ENCODE measurements at regions not wholly inside any gene's neighbourhood (a gene's known extent, or its start where the extent isn't known, plus 50 kb on each side); places are given as distances from the start of the nearest gene placed in this dataset.
A peak's percentile ranks its signal among the peaks of the same experiment; 100 is the strongest.

DNA sequence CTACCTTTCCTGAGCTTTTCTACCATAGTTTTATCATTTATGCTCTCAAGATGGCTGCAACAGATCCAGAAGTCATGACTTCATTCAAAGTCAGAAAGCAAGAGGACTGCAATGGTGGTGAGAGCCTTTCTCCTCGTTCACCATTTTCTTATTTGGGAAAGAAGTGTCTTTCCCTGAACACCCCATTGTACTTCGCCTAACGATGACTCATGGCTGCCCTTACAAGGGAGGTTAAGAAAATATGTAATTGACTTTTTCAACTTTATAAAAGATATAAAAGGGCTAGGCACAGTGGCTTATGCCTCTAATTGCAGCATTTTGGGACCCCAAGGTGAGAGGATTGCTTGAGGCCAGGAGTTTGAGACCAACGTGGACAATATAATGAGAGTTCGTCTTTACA, 541.7 kb downstream of the METTL15 start:
- no peak for DNase-seq

GRCh38 chr11:28636566-28636965, 528.4 kb downstream of the METTL15 start:
- no peak for DNase-seq

- DNase-seq: no peak
Measured at GRCh38 chr11:28636033-28636432, 527.8 kb downstream of the METTL15 start.

DNA sequence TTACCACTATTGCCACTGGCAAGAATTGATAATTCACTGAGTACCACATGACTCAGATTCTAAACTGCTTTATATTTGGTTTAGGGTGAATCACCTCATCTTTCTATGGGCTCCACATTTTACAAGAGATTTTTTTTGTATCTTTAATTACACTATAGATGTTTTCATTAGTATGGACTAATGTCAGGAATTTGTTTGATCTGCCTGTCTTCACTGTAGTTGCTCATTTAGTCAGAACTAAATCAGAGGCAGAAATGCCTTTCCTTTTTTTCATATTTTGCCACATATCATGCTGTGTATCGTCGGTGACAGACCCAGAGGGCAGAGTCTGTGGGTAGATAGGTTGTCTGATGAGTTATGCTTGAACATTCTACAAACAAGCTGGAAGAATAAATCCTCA, 524.1 kb downstream of the METTL15 start:
- peak; percentile 23 for DNase-seq

GRCh38 chr11:28631148-28631547, 523.0 kb downstream of the METTL15 start:
- no peak for DNase-seq

DNA sequence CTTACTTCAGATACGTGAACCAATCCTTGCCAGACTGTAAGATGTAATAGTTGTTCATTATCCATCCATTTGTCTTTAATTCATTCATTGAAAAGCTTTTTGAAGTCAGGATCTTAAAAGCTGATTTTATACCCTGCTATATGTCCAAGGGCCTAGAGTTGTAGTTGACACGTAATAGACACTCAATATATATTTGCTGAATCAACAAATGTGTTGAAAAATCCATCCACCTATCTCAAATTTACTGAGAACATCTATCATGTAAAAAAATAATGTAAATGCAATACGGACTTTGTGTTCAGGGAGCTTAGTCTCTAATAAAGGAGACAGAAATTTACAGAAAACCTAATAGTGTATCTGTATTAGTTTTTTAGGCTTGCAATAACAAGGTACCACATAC, 521.0 kb downstream of the METTL15 start:
- DNase-seq: no peak

DNA sequence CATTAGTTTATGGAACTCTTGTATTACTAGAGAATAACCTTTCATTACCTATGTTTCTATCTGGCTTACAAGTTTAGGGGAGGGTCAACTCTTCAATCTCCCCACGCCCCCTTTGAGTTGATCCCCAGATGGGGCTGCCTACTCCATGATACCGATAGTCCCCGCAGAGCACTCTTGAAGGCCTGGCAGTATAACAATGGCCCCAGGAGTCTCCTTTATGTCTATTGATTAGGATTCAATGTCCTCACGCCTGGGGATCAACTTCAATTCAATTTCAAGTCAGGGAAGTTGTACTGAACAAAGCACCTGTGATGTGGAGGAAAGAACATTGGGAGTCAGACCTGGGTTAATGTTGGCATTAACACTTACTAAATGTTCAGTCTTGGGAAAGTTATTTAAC, 520.2 kb downstream of the METTL15 start:
- DNase-seq: no peak

DNA sequence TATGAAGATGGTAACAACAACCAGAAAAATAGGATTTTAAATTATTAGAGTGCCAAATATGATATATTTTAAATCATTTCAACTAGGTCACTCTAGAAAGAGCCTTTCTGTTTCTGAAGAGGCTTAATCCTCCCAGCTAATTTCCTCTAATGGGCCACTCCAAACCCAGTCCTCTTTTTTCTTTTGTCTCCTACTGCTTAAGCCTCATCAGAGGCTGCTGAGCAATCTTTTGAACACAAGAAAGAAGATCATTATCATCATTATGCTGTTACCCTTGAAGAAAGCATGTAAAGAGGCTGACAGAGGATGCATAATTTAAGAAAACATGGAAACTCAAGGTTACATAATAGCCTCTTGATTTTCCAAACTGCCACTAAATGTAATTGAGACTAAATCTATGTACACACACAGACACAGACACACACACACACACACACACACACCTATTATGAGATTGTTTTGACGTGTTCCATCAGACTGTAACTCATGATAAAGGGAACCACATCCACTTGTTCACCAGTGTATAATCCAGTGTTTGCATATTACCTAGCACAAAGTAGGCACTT, 519.6 kb downstream of the METTL15 start:
- DNase-seq: no peak

DNA sequence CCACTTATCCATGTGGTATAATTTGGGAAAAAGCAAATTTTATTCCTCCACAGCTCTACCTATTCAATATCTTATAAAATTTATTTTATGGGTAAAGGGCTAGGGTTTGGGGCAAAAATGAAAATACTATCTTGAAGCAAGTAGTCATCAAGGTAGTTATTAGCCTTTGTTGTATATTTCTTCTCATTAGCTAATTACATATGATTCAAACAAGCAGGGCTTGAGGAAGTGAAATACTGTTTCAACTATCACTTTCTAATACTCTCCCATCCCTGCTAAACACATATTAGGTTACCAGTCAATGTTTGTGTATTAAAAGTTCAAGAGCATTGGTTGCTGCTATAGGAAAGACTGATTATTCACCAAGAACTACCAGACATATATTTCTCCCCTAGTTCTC, 517.3 kb downstream of the METTL15 start:
- no peak for DNase-seq

DNA sequence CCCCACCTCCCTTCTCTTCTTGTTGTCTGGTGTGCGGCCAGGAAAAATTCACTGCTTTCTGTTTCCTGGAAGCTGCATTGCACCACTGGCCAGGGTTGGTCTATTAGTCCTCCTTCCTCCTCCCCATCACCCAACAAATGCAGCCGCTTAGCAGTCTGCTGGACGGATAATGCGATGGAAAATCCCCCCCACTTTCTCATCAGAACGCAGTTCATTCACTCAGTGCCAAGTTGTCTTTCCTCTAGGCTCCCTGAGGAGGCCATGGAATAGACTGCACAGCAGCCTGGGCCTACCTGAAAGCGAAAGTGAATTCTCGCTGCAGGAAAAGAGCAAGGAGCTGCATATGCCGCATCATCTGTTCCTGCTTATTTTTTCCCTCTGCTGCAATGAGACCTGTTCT, 513.6 kb downstream of the METTL15 start:
- no peak for DNase-seq

DNA sequence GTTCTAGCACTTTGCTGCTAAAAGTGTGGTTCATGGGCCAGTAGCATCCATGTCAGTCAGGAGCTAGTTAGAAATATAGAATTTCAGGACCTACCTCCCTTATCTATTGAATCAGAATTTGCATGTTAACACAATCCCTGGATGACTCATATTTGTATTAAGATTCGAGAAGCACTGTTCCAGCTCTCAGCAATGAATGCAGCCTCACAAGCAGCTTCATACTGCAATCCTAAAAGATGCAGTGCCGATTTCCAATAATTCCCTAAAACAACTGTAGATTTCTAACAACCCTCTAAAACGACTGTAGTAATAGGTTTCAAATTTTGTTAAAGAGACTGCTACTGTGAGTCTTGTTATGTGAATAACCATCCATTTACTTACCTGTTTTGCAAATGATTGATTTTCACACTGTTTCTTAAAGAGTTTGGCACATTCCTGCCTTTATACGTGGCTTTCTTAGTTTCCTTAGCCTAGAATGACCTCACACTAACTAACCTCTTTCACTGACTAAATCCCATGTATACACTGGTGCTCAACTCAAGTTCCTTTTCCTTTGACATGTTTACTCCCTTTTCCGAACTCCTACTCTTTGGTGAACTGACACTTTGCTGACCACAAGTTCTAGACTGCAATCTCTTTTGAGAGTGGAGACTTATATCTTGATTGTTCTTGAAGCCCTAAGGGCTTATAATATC, 511.8 kb downstream of the METTL15 start:
- no peak for DNase-seq

DNA sequence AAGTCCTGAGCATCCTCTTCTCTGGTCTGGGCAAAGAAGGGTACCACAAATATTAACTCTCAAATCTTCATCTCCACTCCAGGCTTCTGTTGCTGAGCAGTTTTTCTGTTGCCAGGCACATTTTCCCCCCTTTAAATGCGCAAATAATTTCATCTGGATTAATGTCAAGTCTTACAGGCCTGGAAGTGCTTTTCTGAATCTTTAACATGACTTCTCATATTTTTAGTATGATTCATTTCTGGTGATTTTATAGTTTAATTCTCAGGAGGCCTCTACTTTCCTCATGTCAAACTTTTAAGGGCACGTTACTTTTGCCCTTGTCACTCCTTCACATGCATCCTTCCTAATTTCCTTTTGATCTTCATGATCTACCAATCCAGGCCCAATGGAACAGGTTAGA, 510.2 kb downstream of the METTL15 start:
- no peak for DNase-seq

GRCh38 chr11:28616160-28616965, 508.2 kb downstream of the METTL15 start:
- DNase-seq: no peak

DNA sequence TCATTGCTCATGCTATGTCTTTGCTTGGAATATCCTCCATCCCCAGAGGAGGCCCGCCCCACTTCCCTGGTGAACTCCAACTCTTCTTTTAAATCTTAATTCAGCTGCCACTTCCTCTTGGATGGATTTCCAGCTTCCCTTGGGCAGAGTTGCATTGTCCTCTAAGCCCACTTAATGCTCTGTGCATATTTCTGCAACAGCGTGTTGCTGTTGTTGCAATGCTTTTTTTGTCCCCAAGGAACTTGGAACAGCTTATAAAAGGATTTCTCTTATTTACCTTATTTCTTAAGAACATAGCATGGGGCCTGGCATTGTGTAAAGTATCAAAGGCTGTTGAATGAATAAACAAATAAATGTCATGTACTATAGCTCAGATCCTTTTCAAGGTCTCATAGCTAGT, 507.4 kb downstream of the METTL15 start:
- DNase-seq: peak; percentile 16

DNA sequence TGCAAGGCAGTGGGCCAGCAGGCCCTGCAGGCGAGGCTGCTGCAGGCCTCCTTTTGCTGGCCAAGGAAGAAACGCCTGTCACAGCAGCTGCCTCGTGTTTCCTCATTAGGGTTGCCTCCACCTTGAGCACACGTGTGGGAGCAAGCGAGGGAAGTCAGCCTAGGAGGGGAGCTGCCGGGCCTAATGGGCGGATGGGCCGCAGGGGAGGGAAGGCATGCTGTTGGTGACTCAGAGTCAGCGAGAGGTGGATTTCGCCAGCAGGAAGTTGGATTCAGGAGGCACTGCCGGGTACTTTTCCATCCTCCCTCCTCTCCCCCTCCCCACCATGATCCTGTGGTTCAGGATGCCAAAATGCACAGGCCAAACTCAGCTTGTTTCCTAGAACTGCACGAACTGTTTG, 498.7 kb downstream of the METTL15 start:
- no peak for DNase-seq

- DNase-seq: no peak
Measured at GRCh38 chr11:28599656-28600055, 491.5 kb downstream of the METTL15 start.

GRCh38 chr11:28598531-28598930, 490.3 kb downstream of the METTL15 start:
- DNase-seq: no peak

DNA sequence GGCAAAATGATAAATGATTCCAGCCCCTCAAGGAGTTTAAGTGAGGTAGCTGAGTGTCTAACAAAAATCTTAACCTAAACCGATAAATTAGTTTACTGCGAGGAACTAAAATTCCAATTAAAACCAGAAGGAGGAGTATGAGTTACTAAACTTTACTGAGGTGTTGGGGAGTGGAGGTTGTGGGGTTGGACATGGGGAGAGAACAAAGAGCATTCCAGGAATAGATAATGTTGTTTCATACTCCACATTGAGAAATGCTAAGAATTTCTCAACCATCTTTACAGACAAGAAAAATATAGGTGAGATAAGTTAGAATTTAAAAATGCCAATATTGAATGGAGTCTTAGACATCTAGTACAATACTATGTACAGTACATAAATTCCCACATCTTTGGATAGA, 488.6 kb downstream of the METTL15 start:
- no peak for DNase-seq

GRCh38 chr11:28592141-28592540, 484.0 kb downstream of the METTL15 start:
- DNase-seq: no peak

DNA sequence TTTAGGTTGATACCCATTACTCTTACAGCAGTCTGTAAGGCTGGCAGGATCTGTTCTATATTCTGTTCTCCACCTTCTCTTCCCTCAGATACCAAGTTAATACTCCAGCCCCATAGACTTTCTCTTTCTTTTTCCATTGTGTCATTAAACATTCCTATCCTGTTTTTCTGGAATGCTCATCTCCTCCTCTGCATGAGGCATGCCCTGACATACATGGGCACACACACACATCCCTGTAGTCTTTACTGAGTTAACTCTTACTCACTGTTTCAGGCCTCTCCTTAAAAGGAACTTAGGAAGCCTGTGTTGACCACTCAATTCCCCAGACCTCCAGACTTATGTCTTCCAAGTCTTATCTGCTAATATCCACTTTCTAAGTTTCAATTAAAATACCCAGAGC, 476.8 kb downstream of the METTL15 start:
- DNase-seq: no peak

DNA sequence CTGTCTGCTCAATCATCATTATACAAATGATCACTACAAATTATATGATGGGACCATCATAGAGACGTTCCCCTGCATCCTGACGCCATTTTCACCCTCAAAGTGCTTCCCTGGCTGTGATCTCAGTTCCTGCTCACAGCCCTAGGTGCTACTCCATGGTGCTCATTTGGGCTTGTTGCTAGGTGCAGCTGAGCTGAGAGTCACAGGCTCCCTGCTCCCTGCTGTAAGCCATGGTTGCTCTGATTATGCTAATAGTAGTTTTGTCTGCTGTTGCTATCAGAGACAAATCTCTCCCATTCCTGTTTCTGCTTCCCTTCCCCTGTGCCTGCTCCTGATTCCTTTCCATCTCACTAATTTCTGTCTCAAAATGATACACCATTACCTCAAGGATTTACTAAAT, 474.3 kb downstream of the METTL15 start:
- DNase-seq: no peak

DNA sequence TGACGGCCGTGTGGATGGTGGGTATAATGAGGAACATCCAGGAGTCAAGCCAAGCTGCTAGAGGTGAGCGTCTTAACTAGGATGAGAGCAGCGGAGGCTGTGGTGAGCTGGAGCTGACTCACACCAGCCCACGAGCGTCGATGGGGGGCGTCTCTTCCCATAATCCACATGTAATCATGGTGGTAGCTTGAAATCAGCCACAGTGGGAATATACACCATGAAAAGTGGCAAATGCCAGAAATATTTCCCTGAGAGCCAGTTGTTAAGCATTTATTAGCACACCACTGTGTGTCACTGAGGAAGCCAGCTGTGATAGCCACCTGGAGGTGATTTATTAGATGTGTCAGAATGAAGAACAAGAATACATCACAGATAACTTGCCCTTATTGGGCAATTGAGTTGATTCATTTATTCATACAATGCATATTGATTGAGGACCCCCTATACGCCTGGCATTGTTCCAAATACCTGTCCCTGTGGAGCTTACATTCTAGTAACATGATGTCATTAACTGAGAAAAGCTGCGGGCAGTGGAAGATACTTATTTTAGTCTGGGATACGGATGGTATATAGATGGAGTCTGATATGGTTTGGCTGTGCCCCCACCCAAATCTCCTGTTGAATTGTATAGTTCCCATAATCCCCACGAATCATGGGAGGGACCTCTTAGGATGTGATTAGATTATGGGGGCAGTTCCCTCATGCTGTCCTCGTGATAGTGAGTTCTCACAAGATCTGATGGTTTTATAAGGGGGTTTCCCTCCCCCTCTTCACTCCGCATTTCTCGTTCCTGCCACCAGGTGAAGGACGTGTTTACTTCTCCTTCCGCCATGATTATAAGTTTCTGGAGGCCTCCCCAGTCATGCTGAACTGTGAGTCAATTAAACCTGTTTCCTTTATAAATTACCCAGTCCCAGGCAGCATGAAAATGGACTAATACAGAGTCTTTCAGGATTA, 473.4 kb downstream of the METTL15 start:
- no peak for DNase-seq

GRCh38 chr11:28571371-28571770, 463.2 kb downstream of the METTL15 start:
- DNase-seq: no peak

All from T1000 (cell line).